Tibial nerve (tissue), 4 donors: ENCODE measurements at regions not wholly inside any gene's neighbourhood (a gene's known extent, or its start where the extent isn't known, plus 50 kb on each side); places are given as distances from the start of the nearest gene placed in this dataset.

Experiments
- DNase-seq, 2 donors: peaks; one replicate each; pipeline ENCODE4 v3.0.0-alpha.2; 2019; ENCODE audit warnings: low spot score in 2 of 2
- H3K27ac ChIP-seq, 4 donors: fragments of 200-600 bp; sonication (generic) in 3 of 4; one replicate each; pipeline ENCODE4 v1.5.1; 2017 to 2019; ENCODE audit warnings: mild to moderate bottlenecking in 1 of 4
- H3K27me3 ChIP-seq, 2 donors: fragments of 200-600 bp; sonication (generic) in 1 of 2; one replicate each; pipeline versions ENCODE4 v1.5.1 to v1.6.0; 2017 to 2019
- H3K36me3 ChIP-seq, 3 donors: fragments of 200-600 bp; sonication (generic); one replicate each; pipeline ENCODE4 v1.5.1; 2018 to 2019
- H3K4me1 ChIP-seq, 4 donors: fragments of 200-600 bp; sonication (generic) in 3 of 4; one replicate each; pipeline ENCODE4 v1.5.1; 2017 to 2019
- H3K4me3 ChIP-seq, 4 donors: fragments of 200-600 bp; sonication (generic) in 3 of 4; one replicate each; pipeline ENCODE4 v1.5.1; 2017 to 2019; ENCODE audit warnings: mild to moderate bottlenecking in 1 of 4, moderate library complexity in 1 of 4
- H3K9me3 ChIP-seq, 4 donors: fragments of 200-600 bp; sonication (generic) in 3 of 4; one replicate each; pipeline ENCODE4 v1.5.1; 2017 to 2019
- EP300 ChIP-seq, 2 donors: sonication (generic); formaldehyde crosslinking; IDR thresholded peaks; one replicate each; pipeline ENCODE4 v1.6.1; 2017; ENCODE audit warnings: antibody characterized with exemption in 2 of 2, mild to moderate bottlenecking in 1 of 2
- POLR2A ChIP-seq, 2 donors: fragments of 450-650 bp; IDR thresholded peaks; one replicate each; pipeline ENCODE4 v1.6.1; 2017; ENCODE audit warnings: antibody characterized with exemption in 2 of 2, mild to moderate bottlenecking in 2 of 2, moderate library complexity in 2 of 2
- WGBS, 2 donors: methylation state at CpG; one replicate each; pipeline ENCODE4 v1.1.5; 2018; 5-methylcytosine and 5-hydroxymethylcytosine counted together
- TF ChIP-seq, protein P1 (sequence below), 5 experiments: fragments of 200-600 bp in 3 of 5; fragments of 450-650 bp in 2 of 5; sonication (generic) in 3 of 5; IDR thresholded peaks; one replicate each; pipeline ENCODE4 v1.5.1; 2016 to 2019; ENCODE audit warnings: antibody characterized with exemption in 5 of 5, mild to moderate bottlenecking in 3 of 5, moderate library complexity in 2 of 5

DNA sequence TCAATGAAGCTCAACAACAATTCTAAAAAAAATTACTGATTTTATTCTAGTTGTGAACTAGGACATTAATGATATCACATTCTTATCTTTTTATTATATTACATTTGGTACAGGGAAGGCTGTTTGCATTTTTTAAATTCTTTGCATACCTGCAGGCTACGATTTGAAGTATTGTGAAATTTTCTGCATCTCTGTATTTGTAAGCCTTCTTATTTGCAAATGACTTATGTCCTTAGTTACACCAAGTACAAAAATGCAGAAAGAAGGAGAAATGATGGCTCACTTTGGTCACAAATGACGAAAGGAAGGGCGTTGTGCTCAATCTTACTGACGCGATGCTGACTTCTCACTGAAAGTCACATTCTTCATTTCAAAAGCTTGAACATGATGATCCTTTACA lies 227.5 kb upstream of the SOX11 start:
- Histone ChIP-seq H3K27me3 (no peaks in the 10 kb centered on the region), H3K9me3 (no peaks in the 10 kb centered on the region), H3K36me3 (no peaks in the 10 kb centered on the region), H3K4me1 (no peaks in the 10 kb centered on the region), H3K27ac (no peak overlapping the region), H3K4me3 (no peak overlapping the region)
- TF ChIP-seq, protein P1, sequence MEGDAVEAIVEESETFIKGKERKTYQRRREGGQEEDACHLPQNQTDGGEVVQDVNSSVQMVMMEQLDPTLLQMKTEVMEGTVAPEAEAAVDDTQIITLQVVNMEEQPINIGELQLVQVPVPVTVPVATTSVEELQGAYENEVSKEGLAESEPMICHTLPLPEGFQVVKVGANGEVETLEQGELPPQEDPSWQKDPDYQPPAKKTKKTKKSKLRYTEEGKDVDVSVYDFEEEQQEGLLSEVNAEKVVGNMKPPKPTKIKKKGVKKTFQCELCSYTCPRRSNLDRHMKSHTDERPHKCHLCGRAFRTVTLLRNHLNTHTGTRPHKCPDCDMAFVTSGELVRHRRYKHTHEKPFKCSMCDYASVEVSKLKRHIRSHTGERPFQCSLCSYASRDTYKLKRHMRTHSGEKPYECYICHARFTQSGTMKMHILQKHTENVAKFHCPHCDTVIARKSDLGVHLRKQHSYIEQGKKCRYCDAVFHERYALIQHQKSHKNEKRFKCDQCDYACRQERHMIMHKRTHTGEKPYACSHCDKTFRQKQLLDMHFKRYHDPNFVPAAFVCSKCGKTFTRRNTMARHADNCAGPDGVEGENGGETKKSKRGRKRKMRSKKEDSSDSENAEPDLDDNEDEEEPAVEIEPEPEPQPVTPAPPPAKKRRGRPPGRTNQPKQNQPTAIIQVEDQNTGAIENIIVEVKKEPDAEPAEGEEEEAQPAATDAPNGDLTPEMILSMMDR (IDR thresholded peaks at IDR 0.05): no peak
- WGBS, 2 donors: 63 to 75% methylated on average over 5 of the region's 5 CpGs
- DNase-seq: no peak

DNA sequence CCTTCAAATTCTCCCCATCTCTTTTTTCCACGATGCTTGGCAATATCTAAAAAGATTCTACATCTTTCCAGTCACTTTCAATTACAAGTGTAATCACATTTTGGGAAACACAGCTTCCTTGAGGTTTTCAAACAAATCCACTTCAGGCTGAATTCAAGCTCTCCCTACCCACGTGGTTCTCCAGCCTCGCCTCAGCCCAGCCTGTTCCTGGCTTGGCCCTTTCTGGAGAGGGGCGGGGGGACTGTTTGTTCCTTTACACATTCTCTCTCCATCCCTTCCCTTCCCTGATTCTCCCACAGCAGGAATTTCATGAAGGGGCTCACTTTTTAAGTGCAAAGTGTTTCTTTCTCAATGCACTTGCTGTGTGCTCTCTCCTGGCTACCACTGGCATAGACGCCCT lies 226.3 kb upstream of the SOX11 start:
- Histone ChIP-seq H3K4me1 (no peaks in the 10 kb centered on the region), H3K9me3 (no peaks in the 10 kb centered on the region), H3K36me3 (no peaks in the 10 kb centered on the region), H3K27ac (no peak overlapping the region), H3K27me3 (no peaks in the 10 kb centered on the region), H3K4me3 (no peak overlapping the region)
- no peak for DNase-seq
- TF ChIP-seq EP300 (IDR thresholded peaks at IDR 0.05) (no peak), POLR2A (IDR thresholded peaks at IDR 0.05) (no peak)
- TF ChIP-seq, protein P1 (IDR thresholded peaks at IDR 0.05): no peak
- WGBS, 2 donors: 70 to 71% methylated on average over 5 of the region's 5 CpGs

DNA sequence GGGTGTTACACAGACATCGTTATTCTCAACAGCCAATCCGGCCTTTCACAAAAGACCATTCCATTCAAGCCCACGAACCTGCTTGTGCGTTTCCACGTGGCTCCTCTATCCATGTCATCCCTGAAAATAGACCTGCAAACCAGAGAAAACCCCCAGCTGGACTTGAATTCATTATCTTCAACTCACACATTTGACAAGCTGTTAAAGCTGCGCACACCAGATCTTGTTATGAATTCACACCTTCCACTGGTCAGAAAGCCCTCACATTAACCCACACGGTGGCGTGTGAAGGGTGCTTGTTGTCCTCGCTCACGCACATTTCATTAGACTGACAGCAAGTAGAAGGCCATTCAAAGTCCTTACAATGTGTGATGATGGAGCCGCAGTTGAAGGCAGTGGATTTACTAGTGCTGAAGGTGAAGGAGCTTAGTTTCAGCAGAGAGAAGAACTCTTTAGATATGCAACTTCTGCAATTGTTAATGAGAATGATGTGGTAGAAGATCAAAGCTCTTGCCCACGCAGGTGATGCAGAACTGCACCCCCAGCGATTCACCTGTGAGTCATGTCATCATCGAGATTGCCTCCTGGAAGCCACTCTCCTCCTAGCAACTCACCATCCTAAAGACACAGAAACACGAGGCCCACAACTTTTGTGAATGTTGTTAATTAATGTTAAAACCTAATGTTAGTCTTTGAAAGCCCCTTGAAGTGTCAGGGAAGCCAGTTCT lies 224.8 kb upstream of the SOX11 start:
- H3K4me1 ChIP-seq: no peaks in the 10 kb centered on the region
- H3K36me3 ChIP-seq: no peaks in the 10 kb centered on the region
- H3K4me3 ChIP-seq: no peak overlapping the region
- H3K27me3 ChIP-seq: no peaks in the 10 kb centered on the region
- TF ChIP-seq EP300 (IDR thresholded peaks at IDR 0.05): no peak
- no peak overlapping the region for H3K27ac ChIP-seq
- no peaks in the 10 kb centered on the region for H3K9me3 ChIP-seq
- 85 to 92% methylated on average over 15 of the region's 15 CpGs for WGBS, 2 donors
- DNase-seq: no peak

DNA sequence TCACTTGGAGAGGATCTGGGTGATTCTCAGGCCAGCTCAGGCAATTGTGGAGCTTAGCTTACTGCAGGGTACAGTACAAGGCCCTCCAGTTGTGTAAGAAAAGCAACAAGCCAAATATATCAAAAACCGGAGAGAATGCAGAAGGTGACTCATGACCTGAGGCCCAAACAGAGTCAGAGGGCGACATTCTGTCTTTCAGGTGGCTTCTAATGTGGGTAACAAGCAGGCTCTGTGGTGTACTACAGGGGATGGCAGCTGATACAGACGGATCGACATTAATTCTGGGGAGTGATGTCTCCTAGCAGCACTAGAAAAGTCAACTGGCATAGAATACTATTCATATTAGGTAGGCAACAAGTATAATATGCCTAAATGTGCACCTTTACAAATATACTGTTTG lies 219.5 kb upstream of the SOX11 start:
- 88% methylated on average over 4 of the region's 4 CpGs for WGBS, 2 donors
- no peaks in the 10 kb centered on the region for H3K9me3 ChIP-seq
- TF ChIP-seq POLR2A (IDR thresholded peaks at IDR 0.05) (no peak), EP300 (IDR thresholded peaks at IDR 0.05) (no peak)
- TF ChIP-seq, protein P1 (IDR thresholded peaks at IDR 0.05): no peak
- H3K4me3 ChIP-seq: no peak overlapping the region
- DNase-seq: no peak
- H3K27me3 ChIP-seq: no peaks in the 10 kb centered on the region
- no peaks in the 10 kb centered on the region for H3K4me1 ChIP-seq
- H3K27ac ChIP-seq: no peak overlapping the region
- H3K36me3 ChIP-seq: no peaks in the 10 kb centered on the region

DNA sequence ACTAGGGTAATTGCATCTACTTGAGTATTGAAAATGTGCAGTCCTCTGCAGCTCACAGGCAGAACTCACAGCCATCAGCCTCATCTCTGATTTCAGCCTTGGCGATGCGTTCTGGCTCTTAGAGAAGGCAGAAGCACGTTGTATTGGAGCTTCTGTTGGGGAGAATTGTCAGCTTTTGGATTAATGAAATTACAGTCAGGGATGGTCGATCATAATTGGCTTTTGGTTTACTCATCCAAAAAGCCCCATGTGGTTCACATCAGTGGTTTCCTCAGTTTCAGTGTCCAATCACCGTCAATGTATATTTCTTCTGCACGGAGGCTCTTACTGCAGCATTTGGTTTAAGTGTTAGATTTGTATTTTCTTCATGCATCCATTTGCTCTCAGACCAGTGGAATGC lies 218.5 kb upstream of the SOX11 start:
- H3K36me3 ChIP-seq: no peaks in the 10 kb centered on the region

More for the DNA sequence above, 218.5 kb upstream of the SOX11 start:
- 62 to 66% methylated on average over 6 of the region's 6 CpGs for WGBS, 2 donors
- TF ChIP-seq, protein P1 (IDR thresholded peaks at IDR 0.05): no peak
- no peak for TF ChIP-seq POLR2A (IDR thresholded peaks at IDR 0.05)
- H3K9me3 ChIP-seq: no peaks in the 10 kb centered on the region
- no peak for DNase-seq
- H3K27ac ChIP-seq: no peak overlapping the region
- H3K4me3 ChIP-seq: no peak overlapping the region
- no peaks in the 10 kb centered on the region for H3K4me1 ChIP-seq
- H3K27me3 ChIP-seq: no peaks in the 10 kb centered on the region
